ENCODE measurements at regions not wholly inside any gene's neighbourhood (a gene's known extent, or its start where the extent isn't known, plus 50 kb on each side); places are given as distances from the start of the nearest gene placed in this dataset.

DNA sequence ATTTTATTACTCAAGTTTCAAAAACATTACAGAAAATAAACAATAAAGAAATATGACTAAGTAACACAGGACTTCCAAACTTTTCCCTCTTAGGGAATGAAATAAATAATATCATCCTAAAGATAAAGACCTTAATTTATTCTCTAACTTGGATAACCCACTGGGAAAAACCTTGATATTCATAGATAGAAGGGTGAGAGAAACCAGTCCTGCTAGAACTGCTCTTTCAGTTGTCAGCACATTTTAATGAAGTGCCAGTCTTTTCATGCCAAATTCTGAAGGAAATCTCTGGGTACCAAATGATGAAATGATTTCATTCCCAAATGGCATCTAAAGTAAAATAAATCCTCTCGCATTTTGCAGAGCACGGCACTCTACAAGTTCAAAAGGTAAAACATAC is 114.5 kb upstream of the SMIM30 start:
- TF ChIP-seq, protein P1, sequence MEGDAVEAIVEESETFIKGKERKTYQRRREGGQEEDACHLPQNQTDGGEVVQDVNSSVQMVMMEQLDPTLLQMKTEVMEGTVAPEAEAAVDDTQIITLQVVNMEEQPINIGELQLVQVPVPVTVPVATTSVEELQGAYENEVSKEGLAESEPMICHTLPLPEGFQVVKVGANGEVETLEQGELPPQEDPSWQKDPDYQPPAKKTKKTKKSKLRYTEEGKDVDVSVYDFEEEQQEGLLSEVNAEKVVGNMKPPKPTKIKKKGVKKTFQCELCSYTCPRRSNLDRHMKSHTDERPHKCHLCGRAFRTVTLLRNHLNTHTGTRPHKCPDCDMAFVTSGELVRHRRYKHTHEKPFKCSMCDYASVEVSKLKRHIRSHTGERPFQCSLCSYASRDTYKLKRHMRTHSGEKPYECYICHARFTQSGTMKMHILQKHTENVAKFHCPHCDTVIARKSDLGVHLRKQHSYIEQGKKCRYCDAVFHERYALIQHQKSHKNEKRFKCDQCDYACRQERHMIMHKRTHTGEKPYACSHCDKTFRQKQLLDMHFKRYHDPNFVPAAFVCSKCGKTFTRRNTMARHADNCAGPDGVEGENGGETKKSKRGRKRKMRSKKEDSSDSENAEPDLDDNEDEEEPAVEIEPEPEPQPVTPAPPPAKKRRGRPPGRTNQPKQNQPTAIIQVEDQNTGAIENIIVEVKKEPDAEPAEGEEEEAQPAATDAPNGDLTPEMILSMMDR (IDR thresholded peaks at IDR 0.05): no peak
- TF ChIP-seq POLR2AphosphoS5 (IDR thresholded peaks at IDR 0.05): no peak
